ENCODE measurements at regions not wholly inside any gene's neighbourhood (a gene's known extent, or its start where the extent isn't known, plus 50 kb on each side); places are given as distances from the start of the nearest gene placed in this dataset.
A peak's percentile ranks its signal among the peaks of the same experiment; 100 is the strongest.
"Not testable (repeated sequence)": the region's sequence is repeated elsewhere in the genome, so short reads cannot be mapped to it uniquely, and the experiment has no call there.

DNA sequence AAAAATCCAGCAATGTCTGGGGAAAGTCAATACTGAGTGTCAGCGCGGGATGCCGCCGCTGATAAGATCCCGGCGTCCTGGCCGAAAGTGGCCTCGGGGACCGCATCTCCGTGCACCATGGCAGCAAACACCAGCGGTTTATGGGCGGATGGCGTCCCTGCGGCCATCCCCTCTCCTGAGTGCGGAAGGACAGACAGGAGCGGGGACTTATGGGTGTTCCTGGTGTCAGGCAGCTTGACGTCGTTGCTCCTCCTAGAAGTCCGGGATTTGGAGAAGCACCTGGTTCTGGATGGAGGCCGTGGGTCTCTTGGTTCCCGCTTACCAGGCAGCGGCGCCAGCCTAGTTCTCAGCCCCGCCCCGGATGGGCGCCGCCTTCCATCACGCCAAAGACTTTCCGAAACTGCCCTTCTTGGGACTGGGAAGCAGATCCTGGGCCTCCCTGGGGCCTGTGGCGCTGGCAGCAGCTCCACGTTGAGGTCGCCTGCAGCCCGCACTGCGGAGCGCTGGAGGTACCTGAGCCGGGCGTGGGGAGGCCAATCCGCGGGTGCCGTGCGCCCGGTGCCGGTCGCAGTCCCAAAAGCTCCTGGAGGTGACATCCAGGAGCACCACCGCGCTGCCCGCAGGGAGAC is 119.1 kb downstream of the CCDC74A start:
- FAIRE-seq = no peak
- H3K4me3 ChIP-seq (ENCODE audit: low read depth, low read length) = peak overlapping the region; percentile 16
- DNase-seq (ENCODE audit: low read depth) = no peak
- H3K27me3 ChIP-seq (ENCODE audit: control insufficient read depth, insufficient read depth, low read length) = no peaks in the 10 kb centered on the region
- no peaks in the 10 kb centered on the region for H3K36me3 ChIP-seq (ENCODE audit: control insufficient read depth, insufficient read depth, low read length)
- TF ChIP-seq, protein P1, sequence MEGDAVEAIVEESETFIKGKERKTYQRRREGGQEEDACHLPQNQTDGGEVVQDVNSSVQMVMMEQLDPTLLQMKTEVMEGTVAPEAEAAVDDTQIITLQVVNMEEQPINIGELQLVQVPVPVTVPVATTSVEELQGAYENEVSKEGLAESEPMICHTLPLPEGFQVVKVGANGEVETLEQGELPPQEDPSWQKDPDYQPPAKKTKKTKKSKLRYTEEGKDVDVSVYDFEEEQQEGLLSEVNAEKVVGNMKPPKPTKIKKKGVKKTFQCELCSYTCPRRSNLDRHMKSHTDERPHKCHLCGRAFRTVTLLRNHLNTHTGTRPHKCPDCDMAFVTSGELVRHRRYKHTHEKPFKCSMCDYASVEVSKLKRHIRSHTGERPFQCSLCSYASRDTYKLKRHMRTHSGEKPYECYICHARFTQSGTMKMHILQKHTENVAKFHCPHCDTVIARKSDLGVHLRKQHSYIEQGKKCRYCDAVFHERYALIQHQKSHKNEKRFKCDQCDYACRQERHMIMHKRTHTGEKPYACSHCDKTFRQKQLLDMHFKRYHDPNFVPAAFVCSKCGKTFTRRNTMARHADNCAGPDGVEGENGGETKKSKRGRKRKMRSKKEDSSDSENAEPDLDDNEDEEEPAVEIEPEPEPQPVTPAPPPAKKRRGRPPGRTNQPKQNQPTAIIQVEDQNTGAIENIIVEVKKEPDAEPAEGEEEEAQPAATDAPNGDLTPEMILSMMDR (IDR thresholded peaks at IDR 0.05; ENCODE audit: insufficient read depth, low read length, severe bottlenecking) = no peak

DNA sequence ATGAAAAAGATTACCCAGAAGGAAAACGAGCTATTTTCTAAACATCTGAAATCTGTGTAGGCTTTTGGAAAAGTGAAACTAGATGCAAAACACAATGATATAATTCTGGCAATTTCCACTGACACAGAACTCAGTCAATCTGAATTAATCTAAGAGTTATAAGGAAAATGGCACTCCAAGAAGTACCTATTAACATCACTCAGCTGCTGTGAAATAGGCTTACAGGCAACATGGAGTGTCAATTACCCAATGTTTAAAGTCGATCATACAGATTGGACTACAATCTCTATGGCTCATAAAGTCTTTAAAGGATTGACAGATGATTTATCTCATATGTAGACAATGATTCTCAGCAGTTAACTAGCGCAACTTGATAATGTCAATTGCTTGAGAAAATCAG is 120.9 kb downstream of the CCDC74A start:
- H3K27me3 ChIP-seq (ENCODE audit: control insufficient read depth, insufficient read depth, low read length); H3K4me3 ChIP-seq (ENCODE audit: low read depth, low read length); FAIRE-seq; DNase-seq (ENCODE audit: low read depth); H3K36me3 ChIP-seq (ENCODE audit: control insufficient read depth, insufficient read depth, low read length): not testable (repeated sequence)

DNA sequence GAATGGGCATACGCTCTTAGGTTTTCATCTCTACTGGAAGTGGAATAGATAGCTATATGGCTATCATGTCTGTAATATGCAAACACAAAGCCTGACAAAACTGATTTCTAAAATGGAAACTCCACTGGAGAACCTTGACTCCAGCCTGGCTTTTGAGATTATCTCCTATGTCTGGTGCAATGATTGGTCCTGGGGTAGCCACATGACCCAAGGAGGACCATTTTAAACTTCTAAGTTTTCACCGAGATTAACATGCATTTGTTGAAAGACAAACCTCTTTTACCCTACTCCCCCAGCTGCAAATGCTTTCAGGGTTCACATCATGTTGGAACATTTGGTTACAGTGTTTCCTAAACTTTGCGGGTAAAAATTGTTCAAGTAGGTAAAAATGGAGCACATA is 124.6 kb downstream of the CCDC74A start:
- H3K27me3 ChIP-seq (ENCODE audit: control insufficient read depth, insufficient read depth, low read length); FAIRE-seq; H3K4me3 ChIP-seq (ENCODE audit: low read depth, low read length); H3K36me3 ChIP-seq (ENCODE audit: control insufficient read depth, insufficient read depth, low read length); DNase-seq (ENCODE audit: low read depth): not testable (repeated sequence)

DNA sequence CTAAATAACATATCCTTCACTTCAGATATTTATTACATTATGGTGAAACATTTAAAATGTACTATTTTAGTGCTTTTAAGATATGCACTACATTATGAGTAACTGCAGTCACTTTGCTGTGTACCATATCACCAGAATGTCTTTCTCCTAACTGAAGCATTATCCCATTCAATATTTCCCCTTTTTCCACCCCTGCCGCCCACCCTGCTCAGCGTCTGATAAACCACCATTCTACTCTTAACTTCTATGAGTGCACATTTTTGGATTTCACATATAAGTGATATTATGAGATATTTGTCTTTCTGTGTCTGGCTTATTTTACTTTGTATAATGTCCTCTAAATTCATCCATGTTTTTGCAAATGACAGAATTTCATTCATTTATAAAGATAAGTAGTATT is 126.4 kb downstream of the CCDC74A start:
- not testable (repeated sequence) for FAIRE-seq; H3K36me3 ChIP-seq (ENCODE audit: control insufficient read depth, insufficient read depth, low read length); H3K27me3 ChIP-seq (ENCODE audit: control insufficient read depth, insufficient read depth, low read length); H3K4me3 ChIP-seq (ENCODE audit: low read depth, low read length); DNase-seq (ENCODE audit: low read depth)

DNA sequence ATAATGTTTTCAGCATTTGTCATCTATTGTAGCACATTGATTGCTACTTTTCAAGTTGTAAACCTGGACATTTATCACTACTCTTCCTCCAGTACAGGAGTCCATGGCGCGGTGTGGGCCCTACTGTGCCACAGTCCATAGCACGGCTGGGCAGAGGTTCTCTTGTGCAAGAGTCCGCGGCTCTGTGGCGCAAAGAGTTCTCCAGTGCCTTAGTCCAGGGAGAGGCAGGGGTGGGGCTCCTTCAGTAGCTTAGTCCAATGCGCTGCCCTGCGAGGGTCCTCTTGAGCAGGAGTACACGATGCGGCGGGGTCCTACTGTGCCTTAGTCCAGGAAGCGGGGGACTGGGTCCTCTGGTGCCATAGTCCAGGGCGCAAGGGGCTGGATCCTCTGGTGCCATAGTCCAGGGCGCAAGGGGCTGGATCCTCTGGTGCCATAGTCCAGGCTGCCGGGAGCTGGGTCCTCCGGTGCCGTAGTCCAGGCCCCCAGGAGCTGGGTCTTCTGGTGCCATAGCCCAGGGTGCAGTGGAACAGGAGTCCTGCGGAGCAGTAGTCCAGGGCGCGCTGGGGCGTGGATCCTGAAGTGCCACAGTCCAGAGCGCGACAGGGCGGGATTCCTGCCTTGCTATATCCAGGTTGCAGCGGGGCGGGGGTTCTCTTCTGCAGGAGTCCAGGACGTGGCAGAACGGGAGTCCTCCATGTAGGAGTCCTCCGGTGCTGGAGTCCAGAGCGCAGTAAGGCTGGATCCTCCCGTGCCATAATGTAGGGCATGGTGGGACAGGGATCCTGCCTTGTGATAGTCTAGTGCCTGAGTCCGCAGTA is 129.3 kb downstream of the CCDC74A start:
- H3K36me3 ChIP-seq (ENCODE audit: control insufficient read depth, insufficient read depth, low read length) = no peaks in the 10 kb centered on the region

DNA sequence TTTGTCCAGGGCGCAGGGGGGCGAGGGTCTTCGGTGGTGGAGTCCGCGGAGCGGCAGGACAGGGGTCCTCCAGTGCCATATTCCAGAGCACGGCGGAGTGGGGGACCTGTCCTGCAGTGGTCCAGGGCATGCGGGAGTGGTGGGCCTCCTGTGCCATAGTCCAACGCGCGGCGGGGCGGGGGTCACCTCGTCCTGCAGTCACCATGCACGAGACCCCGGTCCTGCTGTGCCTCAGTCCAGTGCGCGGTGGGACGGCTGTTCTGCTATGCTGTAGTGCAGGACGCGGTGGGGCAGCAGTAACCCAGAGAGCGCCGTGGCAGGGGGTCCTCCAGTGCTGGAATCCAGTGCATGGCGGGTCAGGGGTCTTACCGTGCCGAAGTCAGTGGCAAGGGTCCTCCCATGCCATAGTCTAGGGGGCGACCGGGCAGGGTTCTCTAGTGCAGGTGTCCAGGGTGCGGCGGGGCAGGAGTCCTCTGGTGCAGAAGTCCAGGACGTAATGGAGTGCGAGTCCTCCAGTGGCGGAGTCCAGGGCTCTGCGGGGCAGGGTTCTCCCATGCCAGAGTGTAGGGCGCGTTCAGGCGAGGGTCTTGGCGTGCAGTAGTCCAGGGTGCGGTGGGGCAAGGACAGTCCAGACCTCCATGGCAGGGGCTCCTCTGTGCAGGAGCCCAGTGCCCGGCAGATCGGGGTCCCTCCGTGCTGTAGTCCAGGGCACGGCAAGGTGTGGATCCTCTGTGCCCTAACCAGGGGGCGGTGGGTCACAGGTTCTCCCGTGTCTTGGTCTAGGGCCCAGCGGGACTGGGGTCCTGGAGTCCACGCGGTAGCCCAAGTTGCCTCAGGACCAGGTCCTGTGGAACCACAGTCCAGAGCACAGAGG is 130.4 kb downstream of the CCDC74A start:
- H3K27me3 ChIP-seq (ENCODE audit: control insufficient read depth, insufficient read depth, low read length) = no peaks in the 10 kb centered on the region
- TF ChIP-seq, protein P1 (IDR thresholded peaks at IDR 0.05; ENCODE audit: insufficient read depth, low read length, severe bottlenecking) = no peak
- no peak overlapping the region for H3K4me3 ChIP-seq (ENCODE audit: low read depth, low read length)
- FAIRE-seq = no peak
- DNase-seq (ENCODE audit: low read depth) = no peak
- no peaks in the 10 kb centered on the region for H3K36me3 ChIP-seq (ENCODE audit: control insufficient read depth, insufficient read depth, low read length)

More for the DNA sequence above, 129.3 kb downstream of the CCDC74A start:
- TF ChIP-seq, protein P1 (IDR thresholded peaks at IDR 0.05; ENCODE audit: insufficient read depth, low read length, severe bottlenecking) = no peak
- Histone ChIP-seq H3K27me3 (ENCODE audit: control insufficient read depth, insufficient read depth, low read length) (no peaks in the 10 kb centered on the region), H3K4me3 (ENCODE audit: low read depth, low read length) (no peak overlapping the region)
- no peak for FAIRE-seq
- DNase-seq (ENCODE audit: low read depth) = no peak

DNA sequence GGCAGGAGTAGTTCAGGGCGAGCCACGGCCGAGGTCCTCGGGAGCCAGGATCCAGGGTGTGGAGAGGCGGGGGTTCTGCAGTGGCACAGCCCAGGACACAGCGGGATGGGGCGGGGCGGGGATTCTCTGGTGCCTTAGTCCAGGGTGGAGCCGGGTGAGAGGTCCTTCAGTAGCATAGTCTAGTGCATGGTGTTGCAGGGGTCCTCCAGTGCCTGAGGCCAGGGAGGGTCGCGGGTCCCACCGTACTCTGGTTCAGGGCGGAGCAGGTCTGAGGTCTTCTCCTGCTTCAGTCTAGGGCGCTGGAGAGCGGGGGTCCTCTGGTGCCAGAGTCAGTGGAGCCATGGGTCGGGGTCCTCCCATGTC is 131.1 kb downstream of the CCDC74A start:
- DNase-seq (ENCODE audit: low read depth) (no peak), FAIRE-seq (no peak)
- no peak overlapping the region for H3K4me3 ChIP-seq (ENCODE audit: low read depth, low read length)
- H3K27me3 ChIP-seq (ENCODE audit: control insufficient read depth, insufficient read depth, low read length) = no peaks in the 10 kb centered on the region
- TF ChIP-seq, protein P1 (IDR thresholded peaks at IDR 0.05; ENCODE audit: insufficient read depth, low read length, severe bottlenecking) = no peak
- H3K36me3 ChIP-seq (ENCODE audit: control insufficient read depth, insufficient read depth, low read length) = no peaks in the 10 kb centered on the region

Data from bronchial epithelial cell (primary cell).